Endothelial cell of umbilical vein (primary cell): ENCODE measurements at regions not wholly inside any gene's neighbourhood (a gene's known extent, or its start where the extent isn't known, plus 50 kb on each side); places are given as distances from the start of the nearest gene placed in this dataset.

Source experiments
- BruUV-seq: library from RNA; stranded (reverse); fragments of 400-500 nt; replicated peaks from 2 replicates; lab custom pipeline; 2021; lab: Mats Ljungman, UMichigan
- CTCF ChIA-PET: fragments of 300-600, 350-600 bp; sonication (Branson Sonifier 250); formaldehyde crosslinking; loops from one replicate; lab custom pipeline; 2021; ENCODE audit warnings: antibody characterized with exemption, inconsistent platforms; lab: Charles Lee
- POLR2A ChIA-PET: fragments of 300-600, 350-600 bp; sonication (Branson Sonifier 250); formaldehyde crosslinking; loops from one replicate; lab custom pipeline; 2021; ENCODE audit warnings: antibody characterized with exemption, inconsistent platforms; lab: Charles Lee
- DNase-seq: peaks from one replicate; pipeline ENCODE4 v3.0.0-alpha.2; 2011; ENCODE audit warnings: low read depth, low spot score
- FAIRE-seq: peaks from 2 replicates; lab custom pipeline; 2011; peaks lifted over from hg19 to GRCh38; lab: Jason Lieb, UNC
- H2AFZ ChIP-seq: 2 replicates; pipeline ENCODE4 v1.6.0; 2012; ENCODE audit warnings: low read depth, low read length, control low read depth, inconsistent platforms
- H3K27ac ChIP-seq: 2 replicates; pipeline ENCODE4 v1.5.1; 2011; ENCODE audit warnings: low read depth, mild to moderate bottlenecking, control low read depth, low read length, moderate library complexity; ENCODE audit not compliant: insufficient read depth
- H3K27me3 ChIP-seq, 2 experiments: 2 replicates each; pipeline versions ENCODE4 v1.6.0 to v1.6.1; 2011; ENCODE audit warnings: low read length in 2 of 2, mixed read lengths in 1 of 2; ENCODE audit not compliant: control insufficient read depth in 2 of 2, insufficient read depth in 2 of 2
- H3K36me3 ChIP-seq, 2 experiments: 2 replicates in 1 of 2; 3 replicates in 1 of 2; pipeline ENCODE4 v1.5.1; 2011; ENCODE audit warnings: low read length in 2 of 2, mild to moderate bottlenecking in 1 of 2, moderate library complexity in 1 of 2; ENCODE audit not compliant: control insufficient read depth in 2 of 2, insufficient read depth in 2 of 2; ENCODE audit errors: extremely low read depth in 1 of 2
- H3K4me1 ChIP-seq: 3 replicates; pipeline ENCODE4 v1.5.1; 2011; ENCODE audit warnings: mild to moderate bottlenecking, low read length; ENCODE audit not compliant: control insufficient read depth, insufficient read depth; ENCODE audit errors: extremely low read depth
- H3K4me2 ChIP-seq: 2 replicates; pipeline ENCODE4 v1.6.1; 2011; ENCODE audit warnings: low read length, control low read depth, mixed read lengths; ENCODE audit not compliant: insufficient read depth
- H3K4me3 ChIP-seq, 3 experiments: fragments of 200-600 bp in 1 of 3; sonication (generic), shearing (Covaris generic) in 1 of 3; replicated peaks in 1 of 3; 2 replicates each; pipeline ENCODE4 v1.5.1; 2011 to 2016; ENCODE audit warnings: control low read depth in 3 of 3, low read length in 3 of 3, mild to moderate bottlenecking in 2 of 3, inconsistent platforms in 1 of 3, low read depth in 1 of 3, moderate library complexity in 1 of 3; ENCODE audit not compliant: insufficient read depth in 1 of 3
- H3K79me2 ChIP-seq: 2 replicates; pipeline ENCODE4 v1.6.0; 2012; ENCODE audit warnings: low read length, inconsistent platforms; ENCODE audit not compliant: control insufficient read depth, insufficient read depth
- H3K9ac ChIP-seq: replicated peaks from 2 replicates; pipeline ENCODE3; 2011; ENCODE audit warnings: low read length, control low read depth; ENCODE audit not compliant: insufficient read depth; ENCODE audit errors: extremely low read depth
- H3K9me1 ChIP-seq: replicated peaks from 3 replicates; pipeline ENCODE4 v1.6.0; 2011; ENCODE audit warnings: mild to moderate bottlenecking, low read length; ENCODE audit not compliant: control insufficient read depth, insufficient read depth; ENCODE audit errors: extremely low read depth
- H3K9me3 ChIP-seq: replicated peaks from 2 replicates; pipeline ENCODE4 v1.5.1; 2012; ENCODE audit warnings: low read length, inconsistent platforms; ENCODE audit not compliant: control insufficient read depth, insufficient read depth
- H4K20me1 ChIP-seq: replicated peaks from 2 replicates; pipeline ENCODE3; 2011; ENCODE audit warnings: mild to moderate bottlenecking, low read length; ENCODE audit not compliant: control insufficient read depth, insufficient read depth; ENCODE audit errors: extremely low read depth
- EZH2 ChIP-seq: IDR thresholded peaks from 2 replicates; pipeline ENCODE4 v1.6.1; 2012; ENCODE audit warnings: borderline replicate concordance, low read depth, mild to moderate bottlenecking, moderate library complexity, low read length, inconsistent platforms; ENCODE audit not compliant: severe bottlenecking
- FOS ChIP-seq: IDR thresholded peaks from 2 replicates; pipeline ENCODE4 v1.6.1; 2011; ENCODE audit warnings: mild to moderate bottlenecking, low read length, moderate library complexity, borderline replicate concordance; ENCODE audit not compliant: insufficient read depth
- GATA2 ChIP-seq: IDR thresholded peaks from 2 replicates; pipeline ENCODE4 v1.7.0; 2011; ENCODE audit warnings: low read depth, mild to moderate bottlenecking, moderate library complexity, mixed read lengths, low read length; ENCODE audit not compliant: insufficient read length, insufficient read depth
- JUN ChIP-seq: IDR thresholded peaks from 2 replicates; pipeline ENCODE4 v1.6.1; 2011; ENCODE audit warnings: borderline replicate concordance, low read depth; ENCODE audit not compliant: insufficient read length, insufficient read depth
- MYC ChIP-seq: IDR thresholded peaks from one replicate; pipeline ENCODE4 v1.6.1; 2011; ENCODE audit warnings: mild to moderate bottlenecking, low read depth, low read length
- POLR2A ChIP-seq: IDR thresholded peaks from 2 replicates; pipeline ENCODE4 v1.6.1; 2012; ENCODE audit warnings: low read depth, mild to moderate bottlenecking, control low read depth, low read length
- POLR2AphosphoS5 ChIP-seq: IDR thresholded peaks from 2 replicates; pipeline ENCODE4 v1.6.1; 2012; ENCODE audit warnings: low read depth, mild to moderate bottlenecking, control low read depth, low read length, moderate library complexity; ENCODE audit not compliant: insufficient read depth
- dilution Hi-C: fragments of 300-500 bp; cut with MboI; formaldehyde crosslinking; loops from one replicate; pipeline ENCODE4 v1.15.0; 2019; ENCODE audit warnings: low sequenced_read_pairs; ENCODE audit not compliant: extremely low pct_ligation_motif_present
- intact Hi-C: fragments of 100-400 bp; cut with micrococcal nuclease; formaldehyde crosslinking; loops from one replicate; pipeline ENCODE4 v1.10.0; 2022
- TF ChIP-seq, protein P1 (sequence below), 2 donors: IDR thresholded peaks; 1 replicate in 1 of 2; 2 replicates in 1 of 2; pipeline ENCODE4 v1.5.1; 2011; ENCODE audit warnings: low read length in 2 of 2, mild to moderate bottlenecking in 2 of 2, moderate library complexity in 2 of 2, control low read depth in 1 of 2, inconsistent platforms in 1 of 2, low read depth in 1 of 2; ENCODE audit not compliant: insufficient read depth in 1 of 2; ENCODE audit errors: extremely low read depth in 1 of 2
- TF ChIP-seq, protein P2 (sequence below): IDR thresholded peaks from 2 replicates; pipeline ENCODE4 v1.6.1; 2011; ENCODE audit not compliant: insufficient read depth, insufficient read length

DNA sequence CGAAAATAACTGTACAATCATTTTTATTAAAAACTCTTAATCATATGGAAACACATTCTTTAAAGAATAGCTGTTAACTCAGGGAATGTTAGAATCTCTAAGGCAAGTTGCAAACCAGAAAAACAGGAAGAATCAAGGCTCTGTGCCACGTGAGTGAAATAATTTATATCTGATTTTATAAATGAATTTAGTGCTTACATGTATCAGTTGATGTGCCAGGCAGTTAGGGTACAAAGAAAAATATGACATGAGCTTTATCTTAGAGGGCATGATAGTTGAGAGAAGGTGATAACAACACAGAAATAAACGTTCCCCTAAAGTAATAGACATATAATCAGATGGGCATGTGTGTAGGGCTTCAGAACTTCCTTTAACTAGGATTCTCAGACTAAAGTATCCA lies 734.5 kb upstream of the CCDC179 start:
- Histone ChIP-seq H3K9me3 (no peaks in the 10 kb centered on the region), H4K20me1 (no peaks in the 10 kb centered on the region), H2AFZ (no peak overlapping the region), H3K4me2 (no peak overlapping the region), H3K27ac (no peak overlapping the region), H3K79me2 (no peaks in the 10 kb centered on the region), H3K27me3 (no peaks in the 10 kb centered on the region), H3K36me3 (no peaks in the 10 kb centered on the region), H3K9me1 (no peaks in the 10 kb centered on the region), H3K9ac (no peak overlapping the region), H3K4me1 (no peaks in the 10 kb centered on the region), H3K4me3 (no peak overlapping the region)
- dilution Hi-C loops (no loop called here), intact Hi-C loops (no loop called here)
- no peak for FAIRE-seq
- CTCF ChIA-PET, result no interaction called here
- no peak for DNase-seq
- no TSS peak for BruUV-seq
- POLR2A ChIA-PET, result no interaction called here
- TF ChIP-seq, protein P1, sequence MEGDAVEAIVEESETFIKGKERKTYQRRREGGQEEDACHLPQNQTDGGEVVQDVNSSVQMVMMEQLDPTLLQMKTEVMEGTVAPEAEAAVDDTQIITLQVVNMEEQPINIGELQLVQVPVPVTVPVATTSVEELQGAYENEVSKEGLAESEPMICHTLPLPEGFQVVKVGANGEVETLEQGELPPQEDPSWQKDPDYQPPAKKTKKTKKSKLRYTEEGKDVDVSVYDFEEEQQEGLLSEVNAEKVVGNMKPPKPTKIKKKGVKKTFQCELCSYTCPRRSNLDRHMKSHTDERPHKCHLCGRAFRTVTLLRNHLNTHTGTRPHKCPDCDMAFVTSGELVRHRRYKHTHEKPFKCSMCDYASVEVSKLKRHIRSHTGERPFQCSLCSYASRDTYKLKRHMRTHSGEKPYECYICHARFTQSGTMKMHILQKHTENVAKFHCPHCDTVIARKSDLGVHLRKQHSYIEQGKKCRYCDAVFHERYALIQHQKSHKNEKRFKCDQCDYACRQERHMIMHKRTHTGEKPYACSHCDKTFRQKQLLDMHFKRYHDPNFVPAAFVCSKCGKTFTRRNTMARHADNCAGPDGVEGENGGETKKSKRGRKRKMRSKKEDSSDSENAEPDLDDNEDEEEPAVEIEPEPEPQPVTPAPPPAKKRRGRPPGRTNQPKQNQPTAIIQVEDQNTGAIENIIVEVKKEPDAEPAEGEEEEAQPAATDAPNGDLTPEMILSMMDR (IDR thresholded peaks at IDR 0.05; ENCODE audit: extremely low read depth in 1 of 2, insufficient read depth in 1 of 2, low read depth in 1 of 2, low read length in 2 of 2), result no peak
- TF ChIP-seq EZH2 (no peak), MYC (no peak), POLR2A (no peak), FOS (no peak), JUN (no peak), GATA2 (no peak), POLR2AphosphoS5 (no peak)
- TF ChIP-seq, protein P2, sequence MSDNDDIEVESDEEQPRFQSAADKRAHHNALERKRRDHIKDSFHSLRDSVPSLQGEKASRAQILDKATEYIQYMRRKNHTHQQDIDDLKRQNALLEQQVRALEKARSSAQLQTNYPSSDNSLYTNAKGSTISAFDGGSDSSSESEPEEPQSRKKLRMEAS, result no peak
